Posterior vena cava (tissue), 2 donors: ENCODE measurements at regions not wholly inside any gene's neighbourhood (a gene's known extent, or its start where the extent isn't known, plus 50 kb on each side); places are given as distances from the start of the nearest gene placed in this dataset.

Experiments
- DNase-seq: peaks from one replicate; pipeline ENCODE4 v3.0.0-alpha.2; 2020; ENCODE audit warnings: low spot score
- intact Hi-C, 2 donors: fragments of 100-400 bp; cut with DNase I; formaldehyde crosslinking; loops; one replicate each; pipeline versions ENCODE4 v1.14.1 to v1.14.2; 2022 to 2023
- donor health status: DM: yes; HTN: yes; CAD: no.
- donor health status: DM: yes; HTN: yes; CAD: no.

DNA sequence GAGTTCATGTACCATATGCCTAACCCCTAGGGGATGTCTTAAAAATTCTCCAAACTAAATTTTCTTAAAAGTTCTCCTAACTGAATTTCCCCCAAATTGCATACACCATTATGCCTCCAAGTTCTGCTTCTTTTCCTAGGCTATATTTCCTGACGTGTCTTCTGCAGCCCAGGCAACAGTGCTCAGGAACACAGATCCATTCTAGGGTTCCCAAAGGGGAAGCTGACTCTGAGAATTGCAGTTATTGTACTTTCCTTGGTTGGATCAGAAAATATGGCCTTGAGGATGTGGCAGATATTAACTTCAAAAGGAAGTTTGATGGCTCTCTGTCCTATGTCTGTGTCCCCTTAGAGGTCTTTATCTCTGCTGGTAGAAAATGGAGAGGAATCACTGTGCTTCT lies 124.3 kb downstream of the TMEM17 start:
- no peak for DNase-seq
- intact Hi-C loops = no loop called here

DNA sequence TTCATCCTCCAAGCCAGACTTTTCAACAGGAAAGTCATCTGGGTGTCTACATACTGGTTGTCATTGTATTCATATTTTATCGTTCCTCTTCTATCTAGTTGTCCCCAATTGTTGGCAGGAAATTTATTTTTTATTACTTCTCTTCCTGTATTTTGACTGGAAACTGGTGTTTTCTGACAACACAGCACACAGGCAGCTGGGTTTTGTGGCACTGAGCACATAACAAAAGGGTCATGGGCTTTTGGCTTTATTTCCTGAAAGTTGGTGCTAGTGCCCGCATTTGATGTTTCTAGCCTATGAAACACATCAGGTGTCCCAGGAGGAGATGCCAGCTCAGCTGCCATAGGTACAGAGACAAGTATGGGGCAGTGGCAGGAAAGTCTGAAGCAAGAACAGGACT lies 126.4 kb downstream of the TMEM17 start:
- intact Hi-C loops = no loop called here
- DNase-seq = no peak

DNA sequence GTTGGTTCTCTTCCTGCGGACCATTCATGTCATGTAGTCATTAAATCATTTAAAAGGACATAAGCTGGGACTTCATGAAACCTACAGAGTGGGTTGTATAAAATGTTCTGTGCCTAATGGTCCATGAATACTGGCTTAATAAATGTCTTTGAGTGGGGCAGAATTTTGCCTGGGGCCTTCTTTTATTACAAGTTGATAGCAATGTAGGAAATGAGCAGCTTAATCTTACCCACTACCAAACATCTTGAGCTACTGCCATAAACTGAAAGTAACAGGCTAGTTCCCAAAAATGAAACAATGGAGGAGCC lies 130.9 kb downstream of the TMEM17 start:
- no peak for DNase-seq
- intact Hi-C loops = no loop called here

DNA sequence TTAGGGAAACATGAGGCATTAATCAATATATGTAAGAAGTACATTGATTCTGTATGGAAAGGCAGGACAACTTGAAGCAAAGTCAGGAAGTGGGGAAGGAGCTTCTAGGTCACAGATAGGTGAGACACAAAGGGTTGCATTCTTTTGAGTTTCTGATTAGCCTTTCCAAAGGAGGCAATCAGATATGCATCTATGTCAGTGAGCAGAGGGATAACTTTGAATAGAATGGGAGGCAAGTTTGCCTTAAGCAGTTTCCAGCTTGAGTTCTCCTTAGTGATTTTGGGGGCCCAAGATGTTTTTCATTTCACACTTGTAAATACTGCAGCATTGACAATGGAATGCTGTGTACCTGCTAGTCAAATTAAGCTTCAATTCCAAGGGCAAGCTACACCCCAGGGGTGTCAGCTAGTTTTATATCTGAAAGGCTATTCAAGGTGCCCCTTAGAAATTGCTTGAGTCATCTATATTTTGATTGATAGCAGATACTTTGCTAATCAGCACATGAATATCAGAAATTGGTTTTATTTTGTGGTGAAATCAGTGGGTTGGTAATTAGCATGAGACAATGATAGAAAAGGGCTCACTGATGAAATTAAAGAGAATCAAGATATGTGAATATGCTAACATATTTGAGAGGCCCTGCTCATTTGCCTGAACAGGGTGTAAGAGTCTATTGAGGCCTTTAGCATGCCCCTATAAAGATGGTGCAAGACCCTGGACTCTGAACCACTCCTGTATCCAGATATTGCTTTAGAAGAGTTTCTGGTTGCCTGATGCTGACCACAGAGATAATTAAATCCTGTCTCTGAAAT lies 131.5 kb downstream of the TMEM17 start:
- intact Hi-C loops = no loop called here
- no peak for DNase-seq

DNA sequence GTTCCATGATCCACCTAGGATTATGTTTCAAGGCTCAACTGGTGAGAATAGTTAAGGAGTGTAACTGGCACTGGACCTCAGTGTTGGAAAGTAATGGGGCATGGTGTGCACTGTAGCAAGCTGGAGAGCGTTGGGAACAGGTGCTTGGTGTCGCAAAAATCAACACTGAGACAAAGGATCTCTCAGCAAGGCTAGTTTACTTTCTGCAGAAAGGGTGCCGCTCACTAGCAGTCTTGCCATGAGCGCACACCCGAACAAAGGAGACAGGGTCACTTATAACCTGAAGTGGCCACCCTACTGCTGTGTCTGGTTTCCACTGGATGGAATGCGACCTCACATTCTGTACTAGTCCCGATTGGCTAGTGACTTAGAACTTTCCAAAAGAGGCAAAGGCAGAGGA lies 133.2 kb downstream of the TMEM17 start:
- intact Hi-C loops = no loop called here
- no peak for DNase-seq

DNA sequence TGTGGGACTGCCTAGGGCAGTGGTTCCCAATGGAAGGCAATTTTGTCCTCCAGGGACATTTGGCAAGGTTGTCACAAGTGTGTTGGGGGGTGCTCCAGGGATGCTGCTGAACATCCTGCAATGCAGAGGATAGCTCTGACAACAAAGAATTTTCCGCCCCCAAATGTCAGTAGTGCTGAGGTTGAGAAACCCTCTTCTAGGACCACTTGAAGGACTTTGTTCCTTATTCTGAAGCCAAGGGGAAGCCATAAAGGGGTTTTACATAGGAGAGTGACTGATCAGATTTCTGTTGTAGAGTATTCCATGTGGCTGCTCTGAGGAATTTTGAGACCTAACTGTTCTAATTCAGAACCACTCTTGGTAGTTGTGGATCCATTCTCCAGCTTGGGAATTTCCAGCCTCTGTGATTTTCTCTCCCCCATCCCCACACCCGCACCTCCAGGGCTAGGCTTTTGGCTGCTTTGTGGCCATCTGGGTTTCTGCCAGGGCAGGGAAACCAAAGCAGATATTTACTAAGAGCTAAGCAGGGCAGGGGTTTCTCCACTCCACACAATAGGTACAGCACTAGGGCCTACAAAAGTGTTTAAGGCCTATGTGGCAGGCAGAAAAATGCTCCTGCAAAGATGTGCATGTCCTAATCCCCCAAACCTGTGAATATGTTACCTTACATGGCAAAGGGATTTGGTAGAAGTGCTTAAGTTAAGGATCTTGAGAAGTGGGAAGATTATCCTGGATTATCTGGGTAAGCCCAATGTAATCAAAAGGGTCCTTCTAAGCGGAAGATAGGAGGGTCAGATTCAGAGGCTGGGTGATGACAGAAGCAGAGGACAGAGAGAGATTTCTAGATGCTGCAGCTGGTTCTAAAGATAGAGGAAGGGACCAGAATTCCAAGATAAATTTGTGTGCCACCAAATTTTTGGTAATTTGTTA lies 135.4 kb downstream of the TMEM17 start:
- no peak for DNase-seq
- intact Hi-C loops = loop anchor here in 1 of 2 donors (2.0 kb wide), 1 partner anchor 292 kb away; no protein-coding TSS in a partner anchor

DNA sequence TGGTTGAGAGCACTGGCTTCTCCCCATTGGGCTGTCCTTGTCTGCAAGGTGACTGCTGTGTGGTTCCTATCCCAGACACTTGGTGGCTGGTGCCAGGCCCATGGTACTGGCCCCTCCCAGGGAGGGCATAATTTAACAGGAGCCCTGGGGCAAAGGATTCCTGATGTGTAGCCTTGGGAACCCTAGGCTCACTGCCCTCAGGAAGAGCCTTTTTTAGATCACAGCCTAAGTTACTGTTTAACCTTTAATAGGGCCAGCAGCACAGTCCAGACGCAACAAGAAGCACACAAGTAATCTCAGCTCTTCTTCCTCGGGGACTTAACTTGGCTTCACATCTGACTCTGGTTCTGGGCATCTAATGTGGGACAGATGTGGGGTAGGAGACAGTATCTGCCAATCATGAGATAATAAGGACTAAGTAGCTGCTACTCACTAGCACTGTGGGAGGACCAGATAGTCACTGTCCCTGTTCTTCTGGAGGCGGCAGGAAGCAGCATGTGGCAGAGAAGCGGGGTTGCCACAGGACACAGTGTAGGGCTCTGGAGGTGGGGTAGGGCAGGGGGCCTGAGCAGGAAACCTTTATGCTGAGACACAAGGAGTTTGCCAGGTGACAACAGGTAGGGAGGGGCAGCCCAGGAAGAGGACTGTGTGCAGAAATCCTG lies 136.3 kb downstream of the TMEM17 start:
- intact Hi-C loops = loop anchor here in 1 of 2 donors (2.0 kb wide), 1 partner anchor 293 kb away; no protein-coding TSS in a partner anchor
- no peak for DNase-seq

DNA sequence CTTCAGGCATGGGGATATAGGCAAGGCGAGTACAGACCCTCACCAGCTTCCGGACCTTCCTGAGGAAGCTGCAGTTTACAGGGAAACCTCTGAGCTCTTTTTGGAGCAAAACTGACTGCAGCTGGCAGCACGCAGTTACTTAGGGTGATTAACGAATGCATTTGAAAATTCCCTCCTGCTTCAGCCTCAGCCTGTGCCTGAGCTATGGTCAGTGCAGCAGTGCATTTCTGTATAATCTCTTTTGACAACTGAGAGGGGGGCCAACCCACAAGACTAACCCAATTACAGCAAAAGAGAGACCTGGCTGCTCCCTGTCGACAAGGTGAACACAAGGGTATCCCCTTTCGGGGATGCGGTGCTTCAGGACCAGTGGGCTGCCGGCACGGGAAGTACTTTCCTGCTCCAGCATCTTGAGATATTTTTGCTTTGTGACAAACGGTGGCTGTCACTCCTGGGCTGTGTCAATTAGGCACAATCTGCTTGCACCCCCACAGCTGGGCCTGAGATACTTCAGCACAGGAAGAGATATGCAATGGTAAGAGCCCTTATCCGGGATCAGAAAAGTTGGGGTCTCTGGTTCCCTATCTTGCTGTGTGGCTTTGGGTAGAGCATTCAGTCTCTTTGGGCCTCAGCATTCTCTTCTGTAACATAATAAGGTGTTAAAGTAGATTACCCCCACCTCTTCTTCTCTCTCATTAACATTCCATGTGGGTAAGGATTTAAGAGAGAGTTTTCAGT lies 141.0 kb downstream of the TMEM17 start:
- intact Hi-C loops = no loop called here
- no peak for DNase-seq

DNA sequence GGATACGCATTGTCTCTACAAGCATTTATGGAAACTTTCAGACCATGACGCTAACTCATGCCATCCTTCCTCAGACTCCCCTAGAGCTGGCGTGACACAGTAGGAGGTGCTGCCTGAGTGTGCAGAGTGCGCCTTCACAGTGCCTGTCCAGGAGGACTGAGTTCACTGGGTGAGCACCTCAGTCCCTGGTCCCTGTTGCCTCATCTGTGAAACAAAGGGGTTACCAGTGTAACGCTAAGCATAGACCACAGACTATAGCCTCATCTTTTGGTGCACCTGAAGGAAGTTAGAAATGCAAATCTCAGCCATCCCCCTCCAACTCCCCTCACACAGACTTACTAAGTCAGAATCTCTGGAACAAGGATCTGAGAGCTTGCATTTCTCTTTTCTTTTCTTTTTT lies 142.8 kb downstream of the TMEM17 start:
- no peak for DNase-seq
- intact Hi-C loops = no loop called here

DNA sequence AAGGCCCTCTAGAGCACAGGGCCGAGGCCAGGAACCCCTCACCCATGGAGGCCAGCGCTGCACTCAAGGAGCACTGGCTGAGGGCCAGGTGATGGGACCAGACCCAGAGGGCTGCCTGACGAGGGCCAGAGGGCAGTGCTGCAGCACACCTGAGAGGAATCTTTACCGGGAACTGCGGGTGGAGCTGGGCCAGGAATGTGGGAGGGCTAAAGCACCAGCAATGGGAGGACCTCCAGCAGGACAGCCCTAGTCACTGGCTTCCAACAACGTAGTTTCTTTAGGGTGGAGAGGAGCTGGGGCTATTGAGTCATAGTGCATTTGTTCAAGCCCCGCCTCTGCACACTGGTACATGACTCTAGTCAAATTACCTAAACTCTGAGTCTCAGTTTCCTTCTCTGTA lies 143.4 kb downstream of the TMEM17 start:
- intact Hi-C loops = no loop called here
- DNase-seq = no peak

DNA sequence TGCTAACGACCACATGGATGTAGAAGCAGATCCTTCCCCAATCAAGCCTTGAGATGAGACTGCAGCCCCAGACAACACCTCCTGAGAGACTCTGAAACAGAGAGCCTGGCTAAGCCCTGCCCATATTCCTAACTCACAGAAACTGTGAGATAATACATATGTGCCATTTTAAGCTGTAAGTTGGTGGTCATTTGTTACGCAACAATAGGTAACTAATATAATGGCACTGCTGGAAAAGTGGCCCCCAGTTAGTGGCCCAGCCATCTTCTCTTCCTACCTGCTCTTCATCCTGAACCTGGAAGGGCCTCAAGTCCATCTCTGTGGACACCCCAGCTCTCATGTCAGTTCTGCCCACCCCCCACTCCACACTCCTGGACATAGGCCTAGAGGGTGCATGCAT lies 144.0 kb downstream of the TMEM17 start:
- intact Hi-C loops = no loop called here
- DNase-seq = no peak

DNA sequence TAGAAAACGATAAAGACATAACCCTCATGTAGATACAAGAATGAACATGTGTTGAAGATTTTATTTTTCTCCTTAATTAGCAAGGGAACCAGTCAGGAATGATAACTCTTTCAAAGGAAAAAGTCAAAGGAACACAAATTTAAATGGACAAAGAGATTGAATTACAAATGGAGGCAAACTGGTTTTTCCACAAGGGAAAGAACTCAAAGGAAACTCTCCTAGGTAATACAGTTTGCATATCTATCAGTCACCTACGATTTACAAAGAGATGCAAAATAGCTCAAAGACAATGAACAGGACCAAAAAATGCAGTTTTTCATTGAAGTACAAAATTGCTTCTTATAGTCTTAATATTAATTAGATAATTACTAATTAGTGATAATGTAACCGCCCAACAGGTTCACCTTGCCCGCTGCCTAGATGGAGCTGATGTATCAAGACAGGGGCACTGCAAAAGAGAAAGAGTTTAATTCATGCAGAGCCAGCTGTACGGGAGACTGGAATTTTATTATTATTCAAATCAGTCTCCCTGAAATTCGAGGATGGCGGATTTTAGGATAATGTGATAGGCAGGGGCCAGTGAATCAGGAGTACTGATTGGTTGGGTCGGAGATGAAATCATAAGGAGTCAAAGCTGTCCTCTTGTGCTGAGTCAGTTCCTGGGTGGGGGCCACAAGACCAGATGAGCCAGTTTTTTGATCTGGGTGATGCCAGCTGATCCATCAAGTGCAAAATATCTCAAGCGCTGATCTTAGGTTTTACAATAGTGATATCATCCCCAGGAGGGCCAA lies 151.0 kb downstream of the TMEM17 start:
- intact Hi-C loops = no loop called here
- DNase-seq = no peak

DNA sequence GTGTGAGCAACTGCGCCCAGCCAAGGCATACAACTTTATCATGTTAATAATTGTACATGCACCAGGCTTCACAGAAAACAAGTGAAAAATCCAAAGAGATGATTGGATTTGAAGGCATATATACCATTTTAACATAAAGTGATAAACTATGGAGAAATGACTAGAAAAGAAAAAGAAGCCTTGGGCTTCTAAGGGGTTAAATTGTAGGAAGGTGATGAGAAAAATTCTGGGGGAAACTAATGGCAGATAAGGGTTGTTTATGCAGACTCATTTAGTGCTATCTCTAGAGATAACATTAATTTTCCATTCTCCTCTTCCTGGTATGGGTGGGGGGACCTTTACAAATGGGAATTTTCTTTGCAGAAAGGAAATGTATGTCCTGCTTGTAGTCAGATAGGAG lies 154.0 kb downstream of the TMEM17 start:
- intact Hi-C loops = no loop called here
- DNase-seq = no peak

DNA sequence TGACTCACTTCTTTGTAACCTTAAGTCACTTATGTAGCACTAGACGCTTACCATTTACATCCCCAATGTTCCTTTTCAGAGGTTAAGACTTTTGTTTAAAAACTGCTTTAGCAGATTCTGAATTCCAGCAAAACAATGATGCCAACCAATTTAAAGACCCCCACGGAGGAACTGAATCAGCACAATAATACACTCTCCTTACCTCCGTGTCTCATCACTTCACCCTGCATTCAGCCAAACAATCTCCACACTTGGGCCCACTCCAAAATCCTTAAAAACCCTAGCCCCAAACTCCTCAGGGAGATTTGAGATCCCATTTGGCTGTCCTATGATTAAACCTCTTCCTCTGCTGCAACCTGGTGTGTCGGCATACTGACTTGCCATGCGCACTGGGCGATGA lies 153.9 kb downstream of the B3GNT2 start:
- DNase-seq = no peak
- intact Hi-C loops = no loop called here

DNA sequence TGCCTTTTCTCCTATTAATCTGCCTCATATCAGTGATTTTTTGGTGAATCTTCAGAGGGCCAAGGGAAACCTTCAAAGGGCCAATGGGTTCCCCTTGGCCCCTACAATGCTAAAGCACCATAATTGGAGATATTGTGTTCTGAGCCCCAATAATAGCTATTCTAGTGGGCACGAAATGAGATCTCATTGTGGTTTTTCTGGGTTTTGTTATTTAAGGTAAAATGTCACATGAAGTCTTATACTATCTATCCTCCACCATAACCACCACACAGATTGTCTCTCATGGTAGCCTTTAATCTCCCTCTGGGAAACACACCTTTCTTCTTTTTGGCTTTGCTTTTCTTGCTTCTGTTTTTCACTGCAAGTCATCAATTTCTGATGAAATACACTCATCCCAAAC lies 152.8 kb downstream of the B3GNT2 start:
- intact Hi-C loops = no loop called here
- no peak for DNase-seq

DNA sequence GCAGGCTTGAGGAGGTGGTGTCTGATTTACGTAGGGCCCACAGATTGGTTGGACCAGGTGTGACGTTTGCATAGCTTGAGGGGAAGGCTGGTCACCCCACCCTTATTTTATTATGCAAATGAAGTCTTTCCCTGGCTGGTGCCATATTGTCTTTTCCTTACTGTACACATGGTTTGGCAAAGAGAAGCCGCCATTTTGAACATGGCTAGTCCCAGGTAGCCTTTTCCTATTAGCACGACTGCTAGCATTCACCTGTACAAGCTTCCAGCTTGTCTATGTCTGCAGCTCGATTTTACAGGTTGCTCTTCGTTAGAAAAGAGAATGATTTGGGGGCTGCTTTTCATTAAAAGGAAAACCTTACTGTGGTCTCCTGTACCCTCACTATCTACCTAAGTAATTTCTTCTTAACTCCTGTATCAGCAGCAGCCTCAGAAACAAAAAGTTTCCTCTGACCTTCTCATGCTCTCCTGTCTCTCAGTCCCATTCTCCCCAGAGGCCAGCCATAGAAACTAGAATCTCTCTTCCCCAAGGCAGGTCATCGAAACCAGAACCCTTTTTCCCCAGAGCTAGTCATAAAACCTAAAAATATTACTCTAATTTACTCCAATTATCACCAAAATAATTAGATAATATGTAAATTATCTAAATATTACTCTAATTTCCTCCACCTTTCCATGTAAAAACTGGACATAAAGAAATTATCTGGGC lies 151.8 kb downstream of the B3GNT2 start:
- no peak for DNase-seq
- intact Hi-C loops = no loop called here

DNA sequence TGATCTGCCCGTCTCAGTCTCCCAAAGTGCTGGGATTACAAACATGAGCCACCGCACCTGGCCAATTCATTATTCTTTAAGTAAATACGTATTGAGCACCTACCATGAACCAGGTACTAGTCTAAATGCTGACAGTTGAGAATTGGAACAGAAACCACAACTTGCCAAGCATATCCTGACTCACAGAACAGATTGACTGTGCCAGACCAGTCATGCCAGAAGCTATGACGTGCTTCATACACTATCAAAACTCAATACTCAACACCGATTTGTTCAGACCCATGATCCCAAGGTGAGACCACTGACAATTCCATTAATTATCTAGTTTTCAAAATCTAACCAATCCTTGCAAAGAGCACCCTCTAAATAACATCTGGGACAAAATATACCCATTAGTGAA lies 148.6 kb downstream of the B3GNT2 start:
- intact Hi-C loops = no loop called here
- no peak for DNase-seq

DNA sequence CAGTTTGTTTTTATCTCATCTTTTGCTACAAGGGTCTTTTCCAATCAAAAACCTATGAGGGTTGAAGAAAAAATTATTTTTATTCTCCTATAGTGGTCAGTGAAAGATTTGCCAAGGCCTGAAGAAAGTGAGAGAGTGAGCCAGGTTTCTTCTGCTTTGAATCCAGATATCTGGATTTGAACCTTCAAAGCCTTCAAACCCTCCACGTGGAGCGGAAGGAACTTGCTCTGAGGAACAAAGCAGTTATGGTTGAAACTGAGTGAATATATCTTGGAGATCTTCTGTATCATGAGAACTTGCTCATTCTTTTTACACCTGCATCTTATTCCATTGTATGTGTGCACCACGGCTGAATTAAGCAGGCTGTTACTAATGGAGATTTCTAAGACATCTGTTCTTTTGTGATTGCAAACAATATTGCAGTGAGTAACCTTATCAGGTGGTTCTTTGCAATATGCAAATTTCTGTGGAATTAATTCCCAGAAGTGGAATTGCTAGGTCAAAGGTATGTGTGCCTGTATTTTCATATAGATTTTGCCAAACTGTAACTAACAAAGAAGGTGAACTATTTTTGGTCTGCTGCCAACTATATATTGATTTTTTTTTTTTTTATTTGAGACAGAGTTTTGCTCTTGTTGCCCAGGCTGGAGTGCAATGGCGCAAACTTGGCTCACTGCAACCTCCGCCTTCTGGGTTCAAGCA lies 147.9 kb downstream of the B3GNT2 start:
- no peak for DNase-seq
- intact Hi-C loops = no loop called here
